ENCODE measurements at regions not wholly inside any gene's neighbourhood (a gene's known extent, or its start where the extent isn't known, plus 50 kb on each side); places are given as distances from the start of the nearest gene placed in this dataset.

DNA sequence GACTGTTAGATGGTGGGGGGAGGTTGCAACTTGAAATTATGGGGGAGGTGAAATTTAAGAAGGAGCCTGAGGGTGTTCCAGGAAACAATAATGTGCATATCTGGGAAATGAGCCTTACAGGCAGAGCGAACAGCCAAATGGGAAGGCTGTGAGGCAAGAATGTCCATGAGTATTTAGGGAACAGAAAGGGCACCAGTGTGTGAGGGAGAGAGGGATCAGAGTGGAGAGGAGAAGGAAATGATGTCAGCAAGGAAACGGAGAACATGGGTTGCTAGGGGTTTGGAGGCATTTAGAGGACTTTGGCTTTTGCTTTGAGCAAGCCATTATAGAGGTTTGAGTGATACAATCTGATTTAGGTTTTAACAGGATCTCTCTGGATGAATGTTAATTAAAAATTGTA is 285.4 kb downstream of the TLE4 start:
- H3K27me3 ChIP-seq (ENCODE audit: control insufficient read depth, insufficient read depth, low read length) = no peaks in the 10 kb centered on the region
- no peak overlapping the region for H3K4me3 ChIP-seq (ENCODE audit: low read depth, low read length)
- H3K27ac ChIP-seq (ENCODE audit: low read depth, low read length) = no peak overlapping the region
- H3K9me3 ChIP-seq (ENCODE audit: control insufficient read depth, insufficient read depth, low read depth, low read length) = no peaks in the 10 kb centered on the region
- H3K9ac ChIP-seq (ENCODE audit: low read length) = no peak overlapping the region
- no peaks in the 10 kb centered on the region for H3K4me1 ChIP-seq (ENCODE audit: control insufficient read depth, insufficient read depth, low read length)
- no peaks in the 10 kb centered on the region for H3K36me3 ChIP-seq (ENCODE audit: control insufficient read depth, insufficient read depth, low read length)

DNA sequence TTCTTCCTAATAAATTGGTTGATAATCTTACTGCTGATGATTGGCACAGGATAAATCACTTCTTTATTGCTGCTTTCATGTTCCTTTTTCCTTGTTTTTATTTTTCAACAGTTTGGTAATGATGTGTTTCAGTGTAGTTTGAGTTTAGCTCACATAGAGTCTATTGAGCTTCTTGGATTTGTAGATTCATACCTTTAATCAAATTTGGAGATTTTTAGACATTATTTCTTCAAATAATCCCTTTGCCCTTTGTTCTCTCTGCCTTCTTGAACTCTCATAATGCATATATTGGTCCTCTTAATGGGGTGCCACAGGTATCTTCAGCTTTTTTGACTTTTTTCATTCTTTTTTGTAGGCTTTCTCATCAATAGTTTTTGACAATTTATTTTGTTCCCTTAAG is 275.3 kb downstream of the TLE4 start:
- no peaks in the 10 kb centered on the region for H3K4me1 ChIP-seq (ENCODE audit: control insufficient read depth, insufficient read depth, low read length)
- peaks cover 6% of the 10 kb centered on the region; the same call in 1 of the 2 replicates for H3K9me3 ChIP-seq (ENCODE audit: control insufficient read depth, insufficient read depth, low read depth, low read length)
- H3K36me3 ChIP-seq (ENCODE audit: control insufficient read depth, insufficient read depth, low read length) = no peaks in the 10 kb centered on the region
- H3K27ac ChIP-seq (ENCODE audit: low read depth, low read length) = no peak overlapping the region
- H3K9ac ChIP-seq (ENCODE audit: low read length) = no peak overlapping the region
- H3K4me3 ChIP-seq (ENCODE audit: low read depth, low read length) = no peak overlapping the region
- H3K27me3 ChIP-seq (ENCODE audit: control insufficient read depth, insufficient read depth, low read length) = no peaks in the 10 kb centered on the region

DNA sequence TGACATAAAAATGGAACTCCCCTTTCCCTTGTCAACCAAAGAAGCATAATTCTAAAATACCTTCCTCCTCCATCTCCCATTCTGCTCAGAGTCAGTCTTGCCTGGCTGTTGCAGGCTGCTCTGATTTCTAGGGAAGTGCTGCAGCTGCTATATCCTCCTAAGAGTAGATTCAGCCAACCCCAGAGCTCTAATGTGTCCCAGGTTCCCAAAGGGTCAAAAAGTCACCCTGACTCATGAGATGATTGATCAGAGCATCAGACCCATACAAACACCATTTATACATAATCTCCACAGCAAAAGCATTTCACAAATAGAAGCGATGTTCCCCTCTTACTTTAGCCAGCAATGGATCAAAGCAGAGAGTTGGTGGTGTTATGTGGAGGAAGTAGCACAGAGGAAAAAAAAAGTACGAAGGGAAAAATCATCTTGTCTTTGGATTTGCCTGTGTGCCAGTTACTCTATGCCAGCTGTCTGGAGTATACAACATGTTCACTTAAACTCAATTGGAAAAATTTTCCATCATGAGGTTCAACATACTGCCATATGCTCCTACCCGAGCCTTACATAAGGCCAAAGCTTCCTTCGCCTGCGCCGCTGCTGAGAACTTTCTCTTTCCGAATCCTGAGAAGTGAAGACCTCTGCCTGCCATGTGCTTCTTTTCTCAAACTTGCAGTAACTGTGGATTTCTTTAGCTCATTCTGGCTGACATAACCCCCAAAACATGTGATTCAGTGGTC is 258.0 kb downstream of the TLE4 start:
- no peaks in the 10 kb centered on the region for H3K9me3 ChIP-seq (ENCODE audit: control insufficient read depth, insufficient read depth, low read depth, low read length)
- no peaks in the 10 kb centered on the region for H3K27me3 ChIP-seq (ENCODE audit: control insufficient read depth, insufficient read depth, low read length)
- H3K36me3 ChIP-seq (ENCODE audit: control insufficient read depth, insufficient read depth, low read length) = no peaks in the 10 kb centered on the region
- peaks cover 9% of the 10 kb centered on the region; the same call in 1 of the 2 replicates for H3K4me1 ChIP-seq (ENCODE audit: control insufficient read depth, insufficient read depth, low read length)
- no peak overlapping the region for H3K4me3 ChIP-seq (ENCODE audit: low read depth, low read length)
- H3K27ac ChIP-seq (ENCODE audit: low read depth, low read length) = no peak overlapping the region
- no peak overlapping the region for H3K9ac ChIP-seq (ENCODE audit: low read length)

DNA sequence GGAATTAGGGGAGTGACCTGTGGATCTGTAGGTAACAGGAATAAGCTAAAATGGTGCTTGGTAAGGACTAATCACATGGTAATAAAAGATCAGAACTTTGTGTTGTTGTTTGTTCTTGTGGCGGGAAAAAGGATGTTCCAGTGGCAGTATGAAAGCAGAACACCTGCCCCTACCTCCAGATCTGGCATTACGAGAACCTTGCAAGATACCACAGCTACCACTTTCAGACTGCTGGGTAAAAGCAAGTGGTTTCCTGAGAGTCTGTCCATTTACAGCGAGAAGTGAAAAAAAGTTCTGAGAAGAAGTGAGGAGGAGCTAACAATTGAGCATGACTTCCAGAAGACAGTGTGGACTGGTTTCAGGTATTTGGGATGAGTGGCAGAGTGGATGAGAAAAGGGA is 252.5 kb downstream of the TLE4 start:
- Histone ChIP-seq H3K9ac (ENCODE audit: low read length) (no peak overlapping the region), H3K36me3 (ENCODE audit: control insufficient read depth, insufficient read depth, low read length) (no peaks in the 10 kb centered on the region), H3K27ac (ENCODE audit: low read depth, low read length) (no peak overlapping the region), H3K4me3 (ENCODE audit: low read depth, low read length) (no peak overlapping the region), H3K4me1 (ENCODE audit: control insufficient read depth, insufficient read depth, low read length) (no peaks in the 10 kb centered on the region), H3K27me3 (ENCODE audit: control insufficient read depth, insufficient read depth, low read length) (no peaks in the 10 kb centered on the region), H3K9me3 (ENCODE audit: control insufficient read depth, insufficient read depth, low read depth, low read length) (0 out of 2 replicates have a peak, but pooled peaks cover 2% of the 10 kb centered on the region)

DNA sequence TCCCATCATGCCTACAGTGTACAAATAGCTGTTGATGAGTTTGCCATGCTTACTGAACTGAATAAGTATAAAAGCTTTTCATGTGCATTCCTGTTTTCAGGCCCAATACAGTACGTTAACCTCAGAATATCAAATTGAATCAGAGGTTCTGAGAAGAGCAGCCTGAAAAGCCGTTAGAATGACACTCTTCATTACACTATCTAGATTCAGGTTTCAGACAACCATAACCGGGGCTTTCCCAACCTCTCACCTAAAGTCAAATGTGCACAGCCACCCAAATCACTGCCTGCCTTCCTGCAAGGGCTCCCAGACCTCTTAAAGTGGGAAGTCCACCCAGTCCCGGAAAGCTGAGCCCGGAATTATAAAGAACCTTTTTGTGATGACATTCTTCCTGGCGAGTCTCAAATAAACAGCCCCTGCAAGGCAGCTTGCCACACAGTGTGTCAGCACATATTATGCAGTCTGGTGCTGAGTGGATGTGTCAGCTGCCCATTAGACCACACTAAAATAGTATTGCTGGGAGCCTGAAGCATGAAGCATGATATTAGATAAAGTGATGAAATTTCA is 245.8 kb downstream of the TLE4 start:
- H3K36me3 ChIP-seq (ENCODE audit: control insufficient read depth, insufficient read depth, low read length) = no peaks in the 10 kb centered on the region
- no peak overlapping the region for H3K4me3 ChIP-seq (ENCODE audit: low read depth, low read length)
- H3K9me3 ChIP-seq (ENCODE audit: control insufficient read depth, insufficient read depth, low read depth, low read length) = no peaks in the 10 kb centered on the region
- H3K4me1 ChIP-seq (ENCODE audit: control insufficient read depth, insufficient read depth, low read length) = peaks cover 18% of the 10 kb centered on the region
- H3K27ac ChIP-seq (ENCODE audit: low read depth, low read length) = no peak overlapping the region
- no peaks in the 10 kb centered on the region for H3K27me3 ChIP-seq (ENCODE audit: control insufficient read depth, insufficient read depth, low read length)
- H3K9ac ChIP-seq (ENCODE audit: low read length) = no peak overlapping the region

DNA sequence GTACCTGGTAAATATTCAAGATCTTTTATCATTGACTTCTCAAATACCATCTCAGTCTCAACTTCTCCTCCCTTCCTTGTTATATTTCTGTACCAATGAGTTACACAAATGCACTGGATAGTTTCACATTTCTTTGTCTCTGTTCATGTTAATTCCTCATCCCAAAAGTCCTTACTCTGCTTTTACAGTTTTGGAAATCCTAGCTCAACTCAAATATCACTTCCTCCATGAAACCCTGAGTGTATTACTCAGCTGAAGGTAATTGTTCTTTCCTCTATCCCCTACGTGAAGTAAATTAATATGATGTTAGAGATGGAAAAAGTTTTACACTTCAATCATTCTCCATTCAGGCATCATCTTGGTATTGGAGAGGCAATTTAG is 241.5 kb downstream of the TLE4 start:
- no peak overlapping the region for H3K9ac ChIP-seq (ENCODE audit: low read length)
- no peak overlapping the region for H3K4me3 ChIP-seq (ENCODE audit: low read depth, low read length)
- no peaks in the 10 kb centered on the region for H3K9me3 ChIP-seq (ENCODE audit: control insufficient read depth, insufficient read depth, low read depth, low read length)
- H3K27ac ChIP-seq (ENCODE audit: low read depth, low read length) = no peak overlapping the region
- H3K4me1 ChIP-seq (ENCODE audit: control insufficient read depth, insufficient read depth, low read length) = peaks cover 19% of the 10 kb centered on the region; the same call in 1 of the 2 replicates
- H3K27me3 ChIP-seq (ENCODE audit: control insufficient read depth, insufficient read depth, low read length) = no peaks in the 10 kb centered on the region
- H3K36me3 ChIP-seq (ENCODE audit: control insufficient read depth, insufficient read depth, low read length) = no peaks in the 10 kb centered on the region

DNA sequence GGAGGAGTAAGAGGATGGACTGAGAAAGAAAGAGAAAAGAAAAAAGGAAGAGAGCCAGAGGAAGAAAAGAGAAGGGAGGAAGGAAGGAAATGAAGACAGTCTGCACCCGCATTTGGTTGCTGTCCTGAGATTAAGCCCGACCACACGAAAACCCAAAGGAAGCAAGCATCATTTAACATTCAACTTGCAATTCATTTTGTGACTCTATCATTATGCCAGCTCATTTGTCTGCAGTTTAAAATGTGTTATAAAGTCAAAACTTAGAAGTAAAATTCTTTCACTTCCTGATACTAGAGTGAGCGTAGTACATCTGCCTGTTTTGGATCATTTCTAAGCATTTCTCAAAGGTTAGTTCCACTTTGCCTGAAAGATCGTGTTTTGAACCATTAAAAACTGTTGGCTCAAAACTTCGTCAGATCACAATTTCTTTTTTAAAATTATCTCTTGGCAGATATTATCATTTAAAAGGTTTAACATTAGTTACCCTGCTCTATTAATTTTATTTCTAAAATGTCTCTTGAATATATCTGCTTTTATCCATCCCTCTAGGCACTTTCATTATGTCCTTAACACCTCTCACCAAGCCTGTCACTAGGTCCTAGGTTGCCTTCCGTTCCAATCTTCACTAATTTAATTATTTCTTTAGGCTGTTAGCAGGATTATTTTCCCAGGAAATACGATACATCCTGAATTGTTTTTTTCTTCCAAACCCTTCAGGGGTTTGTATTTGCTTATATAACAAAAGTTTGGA is 240.9 kb downstream of the TLE4 start:
- no peaks in the 10 kb centered on the region for H3K9me3 ChIP-seq (ENCODE audit: control insufficient read depth, insufficient read depth, low read depth, low read length)
- H3K9ac ChIP-seq (ENCODE audit: low read length) = no peak overlapping the region
- no peak overlapping the region for H3K27ac ChIP-seq (ENCODE audit: low read depth, low read length)
- no peaks in the 10 kb centered on the region for H3K27me3 ChIP-seq (ENCODE audit: control insufficient read depth, insufficient read depth, low read length)
- H3K36me3 ChIP-seq (ENCODE audit: control insufficient read depth, insufficient read depth, low read length) = no peaks in the 10 kb centered on the region
- no peak overlapping the region for H3K4me3 ChIP-seq (ENCODE audit: low read depth, low read length)
- peaks cover 13% of the 10 kb centered on the region; the same call in 1 of the 2 replicates for H3K4me1 ChIP-seq (ENCODE audit: control insufficient read depth, insufficient read depth, low read length)

DNA sequence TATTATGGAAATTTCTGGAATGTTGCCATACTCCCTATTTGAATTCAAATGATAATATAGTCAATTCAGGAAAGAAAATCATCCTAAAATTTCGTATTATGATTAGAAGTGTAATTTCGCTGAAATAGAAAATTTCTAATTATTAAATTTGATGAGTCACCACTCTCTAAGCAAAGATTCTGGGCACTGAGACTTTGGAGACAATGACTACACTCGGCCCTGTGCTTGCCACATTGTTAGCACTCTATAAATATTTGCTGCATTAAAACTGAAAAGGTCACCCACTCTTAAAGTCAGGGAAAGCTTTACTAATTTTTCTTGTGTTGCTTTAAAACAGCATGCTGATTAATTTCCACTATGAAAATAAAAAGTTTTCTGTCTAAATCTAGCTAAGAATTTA is 240.3 kb downstream of the TLE4 start:
- Histone ChIP-seq H3K4me1 (ENCODE audit: control insufficient read depth, insufficient read depth, low read length) (peaks cover 8% of the 10 kb centered on the region; the same call in 1 of the 2 replicates), H3K27ac (ENCODE audit: low read depth, low read length) (no peak overlapping the region), H3K27me3 (ENCODE audit: control insufficient read depth, insufficient read depth, low read length) (no peaks in the 10 kb centered on the region), H3K4me3 (ENCODE audit: low read depth, low read length) (no peak overlapping the region), H3K9me3 (ENCODE audit: control insufficient read depth, insufficient read depth, low read depth, low read length) (no peaks in the 10 kb centered on the region), H3K9ac (ENCODE audit: low read length) (no peak overlapping the region), H3K36me3 (ENCODE audit: control insufficient read depth, insufficient read depth, low read length) (no peaks in the 10 kb centered on the region)

DNA sequence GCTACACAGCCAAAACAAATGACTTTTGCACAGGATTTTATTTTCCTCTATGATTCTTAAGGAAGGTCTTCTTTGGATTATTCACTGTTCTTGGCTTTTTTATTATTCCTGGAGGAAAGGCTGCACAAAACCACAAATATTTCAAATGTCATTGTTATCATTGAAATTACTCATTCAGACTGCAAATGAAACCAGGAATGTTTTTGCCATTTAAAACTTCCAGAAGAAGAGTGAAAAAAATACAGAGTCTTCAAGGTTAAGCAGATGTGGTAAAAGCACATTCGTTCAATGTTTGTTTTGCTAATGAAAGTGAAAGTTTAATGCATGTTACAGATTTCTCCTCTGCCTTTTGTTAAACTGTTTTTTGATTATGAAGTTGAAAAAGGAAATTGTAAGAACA is 238.2 kb downstream of the TLE4 start:
- Histone ChIP-seq H3K27me3 (ENCODE audit: control insufficient read depth, insufficient read depth, low read length) (no peaks in the 10 kb centered on the region), H3K9ac (ENCODE audit: low read length) (no peak overlapping the region), H3K9me3 (ENCODE audit: control insufficient read depth, insufficient read depth, low read depth, low read length) (no peaks in the 10 kb centered on the region), H3K4me3 (ENCODE audit: low read depth, low read length) (no peak overlapping the region), H3K27ac (ENCODE audit: low read depth, low read length) (no peak overlapping the region), H3K36me3 (ENCODE audit: control insufficient read depth, insufficient read depth, low read length) (no peaks in the 10 kb centered on the region), H3K4me1 (ENCODE audit: control insufficient read depth, insufficient read depth, low read length) (peaks cover 8% of the 10 kb centered on the region; the same call in 1 of the 2 replicates)

DNA sequence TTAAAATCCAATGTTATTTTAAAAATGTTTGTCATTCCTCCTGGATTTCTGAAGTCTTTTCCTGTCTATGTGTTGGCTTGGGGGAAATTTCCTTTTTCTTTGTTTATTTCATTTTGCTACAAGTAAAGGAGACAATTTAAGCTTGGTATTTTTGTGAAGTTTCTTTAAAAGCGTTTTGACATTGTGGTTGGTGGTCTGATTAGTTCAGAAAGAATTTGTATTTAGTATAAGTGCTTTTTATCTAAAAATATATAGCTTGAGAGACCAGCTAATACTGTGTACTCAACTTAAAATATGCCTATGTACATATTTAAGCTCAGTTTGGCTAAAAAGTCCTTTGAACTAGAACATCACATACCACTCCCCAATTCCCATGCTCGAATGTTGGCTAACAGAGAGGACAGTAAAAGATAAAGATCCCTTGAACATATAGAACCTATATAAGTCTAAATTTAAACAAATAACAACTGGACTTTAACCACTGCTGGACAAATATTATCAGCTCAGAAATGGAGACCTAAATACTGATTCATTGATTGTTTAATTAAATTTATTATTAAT is 237.6 kb downstream of the TLE4 start:
- peaks cover 8% of the 10 kb centered on the region; the same call in 1 of the 2 replicates for H3K4me1 ChIP-seq (ENCODE audit: control insufficient read depth, insufficient read depth, low read length)
- H3K27me3 ChIP-seq (ENCODE audit: control insufficient read depth, insufficient read depth, low read length) = no peaks in the 10 kb centered on the region
- no peaks in the 10 kb centered on the region for H3K9me3 ChIP-seq (ENCODE audit: control insufficient read depth, insufficient read depth, low read depth, low read length)
- H3K9ac ChIP-seq (ENCODE audit: low read length) = no peak overlapping the region
- H3K27ac ChIP-seq (ENCODE audit: low read depth, low read length) = no peak overlapping the region
- H3K36me3 ChIP-seq (ENCODE audit: control insufficient read depth, insufficient read depth, low read length) = no peaks in the 10 kb centered on the region
- no peak overlapping the region for H3K4me3 ChIP-seq (ENCODE audit: low read depth, low read length)

DNA sequence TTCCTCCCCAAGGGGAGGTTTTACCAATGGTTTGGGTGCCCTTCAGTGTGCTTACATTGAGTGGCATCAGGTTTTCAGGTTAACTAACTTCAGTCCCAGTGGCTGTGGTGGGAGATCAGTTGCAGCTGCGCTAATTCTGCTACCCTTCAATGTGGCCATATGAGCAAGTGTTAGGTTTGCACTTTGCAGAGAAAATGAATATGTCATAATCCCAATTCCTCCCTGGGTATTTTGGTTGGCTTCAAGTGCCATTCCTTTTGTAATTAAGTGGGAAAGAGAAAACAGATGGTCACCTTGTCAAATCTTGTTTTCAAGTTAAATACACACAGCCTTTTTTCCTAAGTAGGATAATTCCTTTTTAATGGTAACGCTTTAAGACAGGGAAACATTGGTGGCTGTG is 236.2 kb downstream of the TLE4 start:
- peaks cover 8% of the 10 kb centered on the region; the same call in 1 of the 2 replicates for H3K4me1 ChIP-seq (ENCODE audit: control insufficient read depth, insufficient read depth, low read length)
- no peak overlapping the region for H3K4me3 ChIP-seq (ENCODE audit: low read depth, low read length)
- H3K9ac ChIP-seq (ENCODE audit: low read length) = no peak overlapping the region
- H3K27me3 ChIP-seq (ENCODE audit: control insufficient read depth, insufficient read depth, low read length) = no peaks in the 10 kb centered on the region
- H3K9me3 ChIP-seq (ENCODE audit: control insufficient read depth, insufficient read depth, low read depth, low read length) = no peaks in the 10 kb centered on the region
- H3K27ac ChIP-seq (ENCODE audit: low read depth, low read length) = no peak overlapping the region
- H3K36me3 ChIP-seq (ENCODE audit: control insufficient read depth, insufficient read depth, low read length) = no peaks in the 10 kb centered on the region
